HFF-Myc (cell line): ENCODE measurements at regions not wholly inside any gene's neighbourhood (a gene's known extent, or its start where the extent isn't known, plus 50 kb on each side); places are given as distances from the start of the nearest gene placed in this dataset.

Source experiments
- DNase-seq: peaks from one replicate; pipeline ENCODE4 v3.0.0-alpha.2; 2011; ENCODE audit warnings: low read depth; ENCODE audit errors: extremely low read depth
- H3K4me3 ChIP-seq: replicated peaks from 2 replicates; pipeline ENCODE4 v1.5.1; 2011; ENCODE audit warnings: low read depth, mild to moderate bottlenecking, control low read depth, low read length
- CTCF ChIP-seq: IDR thresholded peaks from 2 replicates; pipeline ENCODE4 v1.5.1; 2012; ENCODE audit warnings: mild to moderate bottlenecking, low read depth, low read length, control low read depth; ENCODE audit errors: missing control alignments

- no peak for TF ChIP-seq CTCF
- no peak for DNase-seq
- no peak overlapping the region for H3K4me3 ChIP-seq
Observed at GRCh38 chr6:137413482-137413881, 80.7 kb downstream of the OLIG3 start.

GRCh38 chr6:137412562-137412961 is 81.6 kb downstream of the OLIG3 start:
- no peak overlapping the region for H3K4me3 ChIP-seq
- no peak for DNase-seq
- no peak for TF ChIP-seq CTCF

- DNase-seq = no peak
- no peak for TF ChIP-seq CTCF
- H3K4me3 ChIP-seq = no peak overlapping the region
Observed at GRCh38 chr6:137409266-137409777, 84.9 kb downstream of the OLIG3 start.

GRCh38 chr6:137407816-137408215 is 86.4 kb downstream of the OLIG3 start:
- TF ChIP-seq CTCF = no peak
- no peak overlapping the region for H3K4me3 ChIP-seq
- DNase-seq = no peak

- H3K4me3 ChIP-seq = no peak overlapping the region
- no peak for DNase-seq
- no peak for TF ChIP-seq CTCF
Observed at GRCh38 chr6:137405806-137406205, 88.4 kb downstream of the OLIG3 start.

- no peak overlapping the region for H3K4me3 ChIP-seq
- TF ChIP-seq CTCF = no peak
- DNase-seq = no peak
Observed at GRCh38 chr6:137403855-137404254, 90.3 kb downstream of the OLIG3 start.

- H3K4me3 ChIP-seq = no peak overlapping the region
- DNase-seq = no peak
- TF ChIP-seq CTCF = no peak
Observed at GRCh38 chr6:137403443-137403842, 90.8 kb downstream of the OLIG3 start.
